SKM-1 (cell line): ENCODE measurements at regions not wholly inside any gene's neighbourhood (a gene's known extent, or its start where the extent isn't known, plus 50 kb on each side); places are given as distances from the start of the nearest gene placed in this dataset.

Experiments used
- DNase-seq: peaks from one replicate; lab custom pipeline; 2025; ENCODE audit not compliant: unreplicated experiment; lab: John Stamatoyannopoulos, UW

DNA sequence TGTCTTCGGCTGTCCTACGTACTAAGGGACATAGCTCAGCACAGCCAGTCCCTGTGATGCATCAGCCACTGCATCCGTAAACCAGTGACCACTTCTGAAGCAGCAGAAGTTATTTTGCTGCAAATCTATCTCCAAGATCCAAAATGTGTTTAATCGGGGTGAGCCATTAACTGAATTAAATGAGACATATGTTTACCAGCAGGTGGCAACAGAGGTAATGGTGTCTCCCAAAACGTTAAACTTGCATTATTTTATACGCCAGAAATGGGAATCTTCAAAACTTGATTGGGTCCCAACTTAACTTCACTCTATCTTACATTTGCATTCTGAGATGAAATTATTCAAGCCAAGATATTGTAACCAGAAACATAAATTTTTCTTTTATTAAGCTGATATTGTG is 75.3 kb upstream of the BOC start:
- no peak for DNase-seq

GRCh38 chr3:113136544-113136943 is 74.8 kb upstream of the BOC start:
- DNase-seq, result no peak

DNA sequence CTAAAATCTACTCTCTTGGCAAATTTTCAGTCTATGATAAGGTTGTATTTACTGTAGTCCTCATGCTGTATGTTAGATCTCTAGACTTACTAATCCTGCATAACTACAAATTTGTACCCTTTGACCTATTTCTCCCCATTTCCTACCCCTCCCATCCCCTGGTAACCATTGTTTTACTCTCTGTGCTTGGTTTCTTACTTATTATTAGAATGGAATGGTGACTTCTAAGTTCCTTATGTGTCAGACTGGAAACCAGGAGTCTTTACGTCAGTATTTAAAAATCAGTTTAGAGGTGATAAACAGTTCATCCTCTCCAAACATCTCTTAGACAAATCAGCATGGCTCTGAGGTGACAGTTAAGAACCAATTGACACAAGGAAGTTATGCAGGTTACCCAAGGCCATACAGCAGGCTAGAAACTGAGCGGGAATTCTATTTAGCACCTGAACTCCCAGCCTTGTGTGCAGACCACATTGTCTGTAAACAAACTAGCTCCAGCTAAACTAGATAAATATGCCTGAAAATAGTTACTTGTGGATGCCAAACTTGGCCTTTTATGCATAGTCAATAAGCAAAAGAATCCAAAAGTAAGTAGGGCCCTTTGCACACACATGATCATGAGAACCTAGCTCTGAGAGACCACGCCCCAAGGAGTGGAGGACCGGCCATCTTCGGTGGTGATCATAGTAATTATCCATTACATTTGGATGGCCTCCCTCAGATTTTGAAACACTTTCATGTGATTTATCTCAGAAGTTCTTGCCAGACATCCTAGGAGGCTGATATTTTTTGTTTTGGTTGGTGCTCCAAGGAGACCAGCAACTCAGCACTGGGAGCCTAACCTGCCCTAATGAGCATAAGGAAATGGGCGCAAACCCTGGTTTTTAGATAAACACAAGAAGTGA is 72.3 kb upstream of the BOC start:
- no peak for DNase-seq

DNA sequence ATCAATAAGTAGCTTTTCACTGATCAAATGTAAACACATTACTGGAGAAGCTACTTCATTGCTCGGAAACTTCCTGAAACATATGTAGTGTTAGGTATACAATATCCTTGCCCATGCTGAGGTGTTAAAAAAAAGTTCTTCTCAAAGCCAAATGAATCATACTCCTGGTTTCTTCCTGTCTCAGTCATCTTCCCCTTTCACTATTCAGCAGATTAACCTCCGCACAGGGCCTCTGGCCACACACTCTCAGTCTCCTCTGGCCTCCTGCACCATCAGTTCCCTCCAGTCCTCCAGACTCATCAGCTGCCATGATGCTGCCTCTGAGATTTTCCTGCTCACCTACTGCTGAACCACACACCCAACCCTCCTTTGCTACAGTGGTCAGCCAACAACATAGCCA is 70.5 kb upstream of the BOC start:
- DNase-seq, result peak; percentile 23

DNA sequence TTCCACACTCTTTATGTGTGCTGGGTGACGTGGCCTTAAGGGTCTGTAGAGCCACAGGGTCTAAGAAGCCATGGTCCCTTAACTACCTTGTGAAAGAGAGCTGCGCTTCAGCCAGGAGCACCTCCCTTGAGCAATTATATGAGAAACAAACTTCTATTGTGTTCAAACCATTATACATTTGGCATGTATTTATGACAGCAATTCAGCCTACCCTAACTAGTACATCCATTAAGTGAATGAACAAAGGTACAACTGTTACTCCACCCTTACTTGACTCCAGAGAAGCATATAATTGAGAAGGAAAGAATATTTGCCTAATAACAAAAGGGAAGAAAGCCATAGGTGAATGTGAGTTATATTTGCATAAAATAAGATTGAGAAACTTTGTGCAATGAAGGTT is 69.8 kb upstream of the BOC start:
- no peak for DNase-seq

GRCh38 chr3:113142476-113142875 is 68.9 kb upstream of the BOC start:
- no peak for DNase-seq

GRCh38 chr3:113143353-113143752 is 68.0 kb upstream of the BOC start:
- no peak for DNase-seq

- DNase-seq, result no peak
Observed at GRCh38 chr3:113147681-113148261, 63.6 kb upstream of the BOC start.

DNA sequence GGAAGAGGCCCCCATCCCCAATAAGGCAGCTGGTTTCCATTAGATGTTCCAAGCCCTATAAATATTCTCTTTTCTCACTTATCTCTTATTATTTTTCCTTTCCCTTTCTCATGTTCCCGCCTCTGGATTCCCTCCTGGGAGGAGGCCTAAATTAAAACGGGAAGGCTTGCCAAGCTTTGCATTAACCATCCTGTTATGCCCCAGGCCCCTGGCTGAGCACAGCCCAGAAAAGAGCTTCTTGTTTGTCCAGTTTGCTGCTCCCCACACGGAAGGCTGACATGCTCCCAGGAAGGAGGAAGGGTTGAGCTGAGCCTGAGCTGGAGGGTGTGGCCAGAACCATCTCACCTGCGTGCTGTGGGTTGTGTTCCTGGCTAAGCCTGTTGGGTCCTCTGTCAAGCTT is 63.1 kb upstream of the BOC start:
- DNase-seq, result no peak

GRCh38 chr3:113150250-113150649 is 61.1 kb upstream of the BOC start:
- DNase-seq, result no peak

GRCh38 chr3:113151461-113152031 is 59.8 kb upstream of the BOC start:
- DNase-seq, result no peak

DNA sequence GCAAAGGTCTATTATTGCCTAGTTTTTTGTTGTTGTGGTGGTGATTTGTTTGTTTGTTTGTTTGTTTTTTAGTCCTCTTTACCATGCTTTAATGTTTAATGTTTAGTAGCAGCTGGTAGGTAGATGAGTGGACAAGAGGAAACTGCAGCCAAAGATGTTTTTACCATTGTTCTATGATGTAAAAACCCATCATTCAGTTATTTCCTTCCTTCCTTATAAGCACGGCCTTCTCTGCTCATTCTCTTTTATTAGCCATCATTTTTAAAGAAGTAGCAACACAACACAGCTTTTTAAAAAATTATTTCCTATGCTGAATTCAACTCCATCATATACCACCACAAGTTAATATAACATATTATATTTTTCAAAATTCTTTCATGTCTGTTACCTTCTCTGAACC is 58.5 kb upstream of the BOC start:
- DNase-seq, result no peak

DNA sequence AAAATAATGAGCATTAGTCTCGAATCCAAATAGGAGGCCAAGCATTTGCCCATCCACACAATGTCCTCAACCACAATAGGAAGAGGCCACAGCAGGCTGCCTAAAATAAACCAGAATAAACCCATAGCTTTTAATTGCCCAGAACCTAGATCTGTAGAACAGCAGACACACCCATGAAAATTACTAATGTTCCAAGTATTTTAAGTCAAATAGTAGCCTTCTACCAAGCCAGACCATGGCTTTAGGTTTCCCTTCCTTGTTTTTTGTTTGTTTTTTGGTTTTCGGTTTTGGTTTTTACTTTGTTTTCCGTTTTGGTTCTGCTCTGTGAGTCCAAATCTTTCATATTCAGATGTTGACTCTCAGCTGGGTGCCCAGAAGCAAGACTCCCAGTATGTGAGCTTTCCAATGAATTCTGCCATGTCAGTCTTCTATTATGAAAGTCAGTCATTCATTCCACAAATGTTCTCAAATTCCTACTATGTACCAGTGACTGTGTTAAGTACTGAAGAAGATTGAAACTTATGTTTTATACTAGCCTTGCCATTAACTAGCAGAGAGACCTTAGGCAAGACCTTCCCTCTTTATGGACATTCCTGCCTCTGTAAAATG is 57.8 kb upstream of the BOC start:
- no peak for DNase-seq

GRCh38 chr3:113156816-113157333 is 54.5 kb upstream of the BOC start:
- no peak for DNase-seq

GRCh38 chr3:113157408-113158030 is 53.8 kb upstream of the BOC start:
- no peak for DNase-seq

DNA sequence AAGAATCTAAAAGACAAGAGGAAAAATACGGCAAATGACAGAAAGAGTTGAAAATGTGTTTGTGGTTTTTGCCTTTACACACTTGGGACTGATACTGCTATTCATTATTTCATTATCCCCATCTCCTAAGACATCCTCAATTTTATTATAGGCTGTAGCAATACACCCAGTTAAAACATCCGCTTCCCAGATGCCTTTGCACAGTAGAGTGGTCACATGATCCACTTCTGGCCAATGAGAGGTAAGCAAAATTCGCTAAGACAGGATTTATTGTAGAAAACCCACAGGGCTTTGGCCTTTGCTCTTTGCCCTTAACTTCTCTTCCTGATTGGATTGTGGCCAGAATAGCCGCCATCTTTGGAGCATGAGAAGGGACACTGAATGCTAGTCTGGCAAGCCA is 53.2 kb upstream of the BOC start:
- no peak for DNase-seq
